Stromal cell of bone marrow (primary cell): ENCODE measurements at regions not wholly inside any gene's neighbourhood (a gene's known extent, or its start where the extent isn't known, plus 50 kb on each side); places are given as distances from the start of the nearest gene placed in this dataset.
"Not testable (repeated sequence)": the region's sequence is repeated elsewhere in the genome, so short reads cannot be mapped to it uniquely, and the experiment has no call there.

Experiments used
- DNase-seq: peaks from one replicate; pipeline ENCODE4 v3.0.0-alpha.2; 2012; ENCODE audit warnings: low read depth

DNA sequence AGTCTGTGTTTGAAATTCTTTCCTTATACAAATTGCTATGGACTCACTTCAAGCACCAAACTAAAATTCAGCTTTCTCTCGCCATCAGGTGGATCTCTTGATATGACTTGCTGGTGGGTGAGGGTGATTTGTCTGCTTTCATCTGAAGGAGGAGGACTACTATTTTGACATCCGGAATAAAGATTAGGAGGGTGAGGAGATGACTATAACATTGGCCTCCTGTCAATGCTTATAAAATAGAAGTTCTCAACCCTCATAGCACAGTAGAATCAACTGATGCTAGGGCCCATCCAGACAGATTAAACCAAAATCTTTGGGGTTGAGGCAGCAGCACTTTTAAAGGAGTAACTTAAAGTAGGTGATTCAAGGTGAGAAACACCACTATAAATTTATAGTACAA lies 120.4 kb upstream of the DNAJC10 start:
- DNase-seq: no peak

DNA sequence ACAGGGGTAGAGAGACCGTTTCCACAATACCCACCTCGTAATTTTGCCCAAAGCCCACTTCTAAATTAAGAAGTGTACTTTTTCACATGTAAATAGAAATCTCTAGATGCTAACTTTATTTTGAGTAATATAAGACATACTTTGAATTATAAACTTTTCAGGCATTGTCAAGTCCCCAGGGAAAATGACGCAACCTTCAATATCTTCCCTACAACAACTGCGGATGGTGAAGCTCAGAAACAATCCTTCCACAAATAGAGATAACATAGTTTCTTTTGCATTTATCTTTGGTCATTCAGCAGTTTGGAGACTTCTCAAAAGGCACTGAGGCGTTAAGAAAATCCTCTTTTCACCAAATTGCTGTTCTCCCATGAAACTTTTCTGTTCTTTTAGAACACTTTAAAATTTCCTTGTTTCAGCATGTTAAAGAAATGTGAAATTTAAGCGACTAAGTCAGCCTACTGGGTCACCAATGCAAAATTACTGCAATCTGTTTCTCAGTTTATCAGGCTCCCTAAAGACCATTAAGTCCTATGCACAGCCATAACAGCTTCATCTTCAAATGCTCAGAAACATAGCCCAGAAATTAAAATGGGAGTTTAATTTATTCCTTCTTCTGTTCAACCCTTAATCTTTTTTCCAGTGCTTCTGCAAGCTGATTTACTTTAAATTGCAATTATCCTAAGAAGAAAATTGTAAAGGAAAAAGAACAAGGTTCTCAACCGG lies 118.3 kb upstream of the DNAJC10 start:
- no peak for DNase-seq

- no peak for DNase-seq
These were observed 117.4 kb upstream of the DNAJC10 start for GRCh38 chr2:182598626-182599025.

DNA sequence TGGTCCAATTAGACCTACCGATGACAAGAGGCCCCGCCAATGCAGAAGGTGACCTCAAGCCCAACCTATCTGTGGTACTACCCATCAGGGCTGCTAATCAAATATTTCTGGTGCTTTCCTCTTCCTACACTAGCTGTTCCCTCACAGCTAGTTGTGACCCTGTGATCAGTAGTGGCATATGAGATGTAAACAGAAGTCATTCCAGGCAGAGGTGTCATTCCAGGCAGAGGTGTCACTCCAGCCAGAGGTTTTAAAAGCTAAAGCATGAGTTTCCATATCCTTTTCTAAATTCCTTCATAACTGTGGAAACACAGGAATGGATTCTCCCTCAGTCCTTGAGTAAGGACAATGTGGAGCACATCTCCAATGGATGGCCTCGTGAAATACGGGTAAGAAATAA lies 110.9 kb upstream of the DNAJC10 start:
- DNase-seq: no peak

- DNase-seq: no peak
These were observed 109.1 kb upstream of the DNAJC10 start for GRCh38 chr2:182606728-182607681.

- no peak for DNase-seq
These were observed 107.7 kb upstream of the DNAJC10 start for GRCh38 chr2:182608181-182608845.

DNA sequence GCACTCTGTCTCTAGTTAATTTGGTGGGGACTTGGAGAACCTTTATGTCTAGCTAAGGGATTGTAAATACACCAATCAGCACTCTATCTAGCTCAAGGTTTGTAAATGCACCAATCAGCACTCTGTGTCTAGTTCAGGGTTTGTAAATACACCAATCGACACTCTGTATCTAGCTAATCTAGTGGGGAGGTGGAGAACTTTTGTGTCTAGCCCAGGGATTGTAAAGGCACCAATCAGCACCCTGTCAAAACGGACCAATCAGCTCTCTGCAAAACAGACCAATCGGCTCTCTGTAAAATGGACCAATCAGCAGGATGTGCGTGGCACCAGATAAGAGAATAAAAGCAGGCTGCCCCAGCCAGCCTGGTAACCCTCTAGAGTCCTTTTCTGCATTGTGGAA lies 107.1 kb upstream of the DNAJC10 start:
- DNase-seq: not testable (repeated sequence)

GRCh38 chr2:182610231-182610630 lies 105.8 kb upstream of the DNAJC10 start:
- no peak for DNase-seq

DNA sequence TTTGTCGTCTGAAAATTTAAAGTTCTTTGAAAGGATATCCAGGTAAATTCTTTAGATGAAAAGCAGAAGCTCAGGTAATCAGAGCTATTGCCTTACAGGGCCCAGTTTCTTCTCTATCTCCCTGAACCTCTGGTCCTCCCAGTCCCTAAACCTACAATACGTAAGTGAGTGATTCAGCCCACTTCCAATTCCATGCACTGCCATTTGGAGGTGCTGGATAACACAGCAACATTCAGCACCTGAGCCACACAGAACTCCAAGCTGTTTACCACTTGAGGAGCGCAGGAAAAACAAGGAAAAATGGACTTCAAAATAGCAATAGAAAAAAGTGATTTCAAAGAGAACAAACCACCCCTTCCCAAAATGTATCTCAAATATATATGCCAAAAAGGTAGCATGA lies 105.0 kb upstream of the DNAJC10 start:
- DNase-seq: no peak

DNA sequence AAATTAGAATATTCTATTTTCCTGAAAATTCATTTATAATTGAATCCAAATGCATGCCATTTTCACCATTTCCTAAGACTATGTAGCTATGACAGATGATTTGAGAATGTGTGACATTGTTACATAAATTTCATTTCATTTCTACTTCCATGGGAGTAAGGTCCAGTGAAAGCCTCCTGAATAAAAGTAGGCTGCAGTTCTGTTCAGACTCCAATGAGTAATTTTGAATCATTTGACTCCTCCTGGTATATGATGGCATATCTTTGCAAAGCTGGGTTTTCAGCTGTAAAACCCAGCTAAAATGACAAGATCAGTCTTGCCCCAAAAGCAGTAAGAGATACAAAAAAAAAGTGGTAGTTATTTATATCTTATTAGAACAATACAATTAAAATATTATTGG lies 101.0 kb upstream of the DNAJC10 start:
- DNase-seq: no peak

- peak; percentile 72 for DNase-seq
These were observed 99.3 kb upstream of the DNAJC10 start for GRCh38 chr2:182616471-182617393.

- no peak for DNase-seq
These were observed 97.4 kb upstream of the DNAJC10 start for GRCh38 chr2:182618672-182619079.

DNA sequence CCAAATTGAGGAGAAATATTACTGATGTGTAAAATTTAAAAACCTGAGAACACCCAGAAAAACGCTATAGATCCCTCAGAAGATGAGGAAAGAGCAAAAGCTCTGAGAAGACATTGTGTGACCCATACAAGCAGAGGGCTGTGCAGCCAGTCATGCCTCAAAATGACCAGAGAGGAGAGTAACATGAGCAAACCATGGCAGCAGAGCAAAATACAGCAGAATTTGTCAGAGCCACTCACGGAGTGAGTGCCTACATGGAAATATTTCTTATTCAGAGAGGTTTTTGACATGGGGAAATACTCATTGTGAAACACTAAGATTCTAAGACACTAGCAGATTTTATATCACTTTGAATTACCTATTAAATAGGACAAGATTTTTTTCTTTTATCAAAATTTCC lies 96.8 kb upstream of the DNAJC10 start:
- DNase-seq: no peak

DNA sequence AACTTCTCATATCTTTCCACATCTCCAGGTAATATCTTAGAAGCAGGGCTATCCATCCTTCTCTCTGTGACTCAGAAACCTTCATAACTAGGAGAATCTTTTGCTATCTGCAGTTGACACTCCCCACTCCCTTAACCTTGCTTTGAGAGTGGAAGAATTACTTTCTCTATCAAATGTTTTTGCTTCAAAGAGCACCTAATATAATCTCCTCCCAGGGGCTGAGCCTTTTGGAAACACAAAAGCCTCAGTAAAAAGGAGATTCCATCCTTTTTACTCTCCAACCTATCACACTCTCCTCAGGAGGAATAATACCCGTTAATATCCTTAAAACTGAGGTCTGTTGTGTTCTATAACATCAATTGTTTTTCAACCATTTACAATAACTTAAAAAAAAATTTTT lies 94.9 kb upstream of the DNAJC10 start:
- no peak for DNase-seq

DNA sequence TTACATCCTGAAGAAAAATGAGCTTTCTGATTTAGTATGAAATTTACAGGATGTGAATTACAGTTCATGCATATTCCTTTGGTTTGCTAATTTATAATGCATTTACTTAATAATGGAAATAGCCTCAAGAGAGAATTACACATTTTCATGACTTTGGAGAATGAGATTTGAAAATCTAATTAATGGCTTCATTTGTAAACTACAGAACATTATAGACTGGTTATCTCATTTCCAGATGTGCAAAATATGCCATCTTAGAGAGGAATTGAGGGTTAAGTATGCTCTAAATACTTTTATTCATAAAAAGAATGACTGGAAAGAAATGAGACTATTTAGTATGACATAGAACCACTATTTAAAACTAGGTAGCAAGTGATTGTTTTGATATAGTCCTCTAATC lies 94.2 kb upstream of the DNAJC10 start:
- no peak for DNase-seq

DNA sequence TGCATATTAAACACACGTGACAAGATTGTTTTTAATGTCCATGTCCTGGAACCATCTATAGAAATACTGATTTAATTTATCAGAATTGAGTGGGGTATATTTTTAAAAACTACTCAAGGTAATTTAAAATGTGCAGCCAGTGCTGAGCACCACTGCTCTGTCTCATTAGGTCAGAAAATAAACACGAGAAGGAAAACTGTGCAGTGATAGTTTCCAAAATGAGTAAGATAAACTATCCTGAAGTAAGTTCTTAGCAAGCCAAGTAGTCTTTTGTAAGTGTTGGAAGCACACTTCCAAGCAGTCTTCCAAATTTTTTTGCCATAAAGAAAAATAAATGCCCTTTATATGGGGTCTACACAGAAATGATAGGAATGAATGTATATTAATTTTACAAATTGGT lies 93.8 kb upstream of the DNAJC10 start:
- DNase-seq: no peak

- no peak for DNase-seq
These were observed 90.2 kb upstream of the DNAJC10 start for GRCh38 chr2:182625814-182626213.

- no peak for DNase-seq
These were observed 87.1 kb upstream of the DNAJC10 start for GRCh38 chr2:182628916-182629315.

GRCh38 chr2:182630207-182630606 lies 85.8 kb upstream of the DNAJC10 start:
- no peak for DNase-seq

- no peak for DNase-seq
These were observed 84.8 kb upstream of the DNAJC10 start for GRCh38 chr2:182631299-182631698.

- no peak for DNase-seq
These were observed 81.7 kb upstream of the DNAJC10 start for GRCh38 chr2:182634386-182634785.

- DNase-seq: no peak
These were observed 79.4 kb upstream of the DNAJC10 start for GRCh38 chr2:182636699-182637098.
